ENCODE measurements at regions not wholly inside any gene's neighbourhood (a gene's known extent, or its start where the extent isn't known, plus 50 kb on each side); places are given as distances from the start of the nearest gene placed in this dataset.

- H3K9ac ChIP-seq (ENCODE audit: extremely low read depth, insufficient read length, low read length) = no peak overlapping the region
- H3K27me3 ChIP-seq (ENCODE audit: insufficient read depth, low read length) = no peaks in the 10 kb centered on the region
- no peak overlapping the region for H3T11ph ChIP-seq (ENCODE audit: low read length)
- no peak overlapping the region for H2BK12ac ChIP-seq (ENCODE audit: insufficient read length, low read depth, low read length)
- H4K5ac ChIP-seq (ENCODE audit: insufficient read length, low read depth, low read length) = no peak overlapping the region
- H2AFZ ChIP-seq (ENCODE audit: low read length) = no peak overlapping the region
- no peak overlapping the region for H4K91ac ChIP-seq (ENCODE audit: insufficient read length, low read depth, low read length)
- Mint-ChIP-seq H3K9me3 (no peaks in the 10 kb centered on the region), H3K27me3 (ENCODE audit: low read depth) (no peaks in the 10 kb centered on the region), H3K4me1 (peaks cover 6 to 8% of the 10 kb centered on the region in 2 experiments; a peak in 3 of 4 replicates), H3K27ac (no peak overlapping the region), H3K36me3 (ENCODE audit: insufficient read depth in 1 of 3, low read depth in 3 of 3) (no peaks in the 10 kb centered on the region), H3K4me3 (no peak overlapping the region)
- no peak overlapping the region for H3K27ac ChIP-seq (ENCODE audit: insufficient read length, low read depth, low read length)
- H3K23ac ChIP-seq (ENCODE audit: insufficient read length, low read depth, low read length) = no peak overlapping the region
- no peaks in the 10 kb centered on the region for H3K79me2 ChIP-seq (ENCODE audit: insufficient read depth, low read length)
- no peaks in the 10 kb centered on the region for H4K20me1 ChIP-seq (ENCODE audit: control insufficient read depth, insufficient read depth, insufficient read length)
- DNase-seq = no peak
- no peak overlapping the region for H3K4me2 ChIP-seq (ENCODE audit: insufficient read depth, insufficient read length, low read length)
- no peaks in the 10 kb centered on the region for H3K79me1 ChIP-seq (ENCODE audit: insufficient read depth, low read depth, low read length, poor library complexity, severe bottlenecking)
- no peak overlapping the region for H2BK15ac ChIP-seq (ENCODE audit: low read depth, low read length)
- H2BK120ac ChIP-seq (ENCODE audit: low read depth, low read length, poor library complexity, severe bottlenecking) = no peak overlapping the region
- H3K4ac ChIP-seq (ENCODE audit: low read depth, low read length) = no peak overlapping the region
- no peak overlapping the region for H3K56ac ChIP-seq (ENCODE audit: insufficient read length, low read depth, low read length)
- H3K9me3 ChIP-seq (ENCODE audit: control insufficient read depth, low read depth, low read length) = no peaks in the 10 kb centered on the region
- no peaks in the 10 kb centered on the region for H3K23me2 ChIP-seq (ENCODE audit: insufficient read length, low read depth, low read length, poor library complexity, severe bottlenecking)
- H3K18ac ChIP-seq (ENCODE audit: insufficient read length, low read depth, low read length) = no peak overlapping the region
- H2AK5ac ChIP-seq (ENCODE audit: insufficient read length, low read length) = no peak overlapping the region
- H2BK20ac ChIP-seq (ENCODE audit: low read depth, low read length, poor library complexity, severe bottlenecking) = no peak overlapping the region
- WGBS (ENCODE audit: extremely low coverage, insufficient read length, low lambda C conversion rate) = 100% methylated on average over 1 of the region's 4 CpGs
- H3K14ac ChIP-seq (ENCODE audit: insufficient read depth, low read length) = no peak overlapping the region
- no peak overlapping the region for H2BK5ac ChIP-seq (ENCODE audit: insufficient read length, low read length)
- TF ChIP-seq, protein P1, sequence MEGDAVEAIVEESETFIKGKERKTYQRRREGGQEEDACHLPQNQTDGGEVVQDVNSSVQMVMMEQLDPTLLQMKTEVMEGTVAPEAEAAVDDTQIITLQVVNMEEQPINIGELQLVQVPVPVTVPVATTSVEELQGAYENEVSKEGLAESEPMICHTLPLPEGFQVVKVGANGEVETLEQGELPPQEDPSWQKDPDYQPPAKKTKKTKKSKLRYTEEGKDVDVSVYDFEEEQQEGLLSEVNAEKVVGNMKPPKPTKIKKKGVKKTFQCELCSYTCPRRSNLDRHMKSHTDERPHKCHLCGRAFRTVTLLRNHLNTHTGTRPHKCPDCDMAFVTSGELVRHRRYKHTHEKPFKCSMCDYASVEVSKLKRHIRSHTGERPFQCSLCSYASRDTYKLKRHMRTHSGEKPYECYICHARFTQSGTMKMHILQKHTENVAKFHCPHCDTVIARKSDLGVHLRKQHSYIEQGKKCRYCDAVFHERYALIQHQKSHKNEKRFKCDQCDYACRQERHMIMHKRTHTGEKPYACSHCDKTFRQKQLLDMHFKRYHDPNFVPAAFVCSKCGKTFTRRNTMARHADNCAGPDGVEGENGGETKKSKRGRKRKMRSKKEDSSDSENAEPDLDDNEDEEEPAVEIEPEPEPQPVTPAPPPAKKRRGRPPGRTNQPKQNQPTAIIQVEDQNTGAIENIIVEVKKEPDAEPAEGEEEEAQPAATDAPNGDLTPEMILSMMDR (conservative IDR thresholded peaks at IDR 0.05) = no peak
- no peaks in the 10 kb centered on the region for H3K4me1 ChIP-seq (ENCODE audit: insufficient read depth, low read length)
- H4K8ac ChIP-seq (replicated peaks; ENCODE audit: insufficient read length, low read depth, low read length) = no peak overlapping the region
Observed at GRCh38 chr2:103977241-103977640, 876.7 kb upstream of the POU3F3 start.

All from H9 (cell line).